Gastrocnemius medialis (tissue), 4 donors: ENCODE measurements at regions not wholly inside any gene's neighbourhood (a gene's known extent, or its start where the extent isn't known, plus 50 kb on each side); places are given as distances from the start of the nearest gene placed in this dataset.

Source experiments
- CTCF ChIP-seq, 5 experiments: fragments of 450-650 bp in 3 of 5; fragments of 200-600 bp in 2 of 5; sonication (generic) in 2 of 5; IDR thresholded peaks in 4 of 5; conservative IDR thresholded peaks in 1 of 5; 1 replicate in 4 of 5; 2 replicates in 1 of 5; pipeline ENCODE4 v1.5.1; 2016 to 2019; ENCODE audit warnings: antibody characterized with exemption in 5 of 5, mild to moderate bottlenecking in 3 of 5, moderate library complexity in 3 of 5
- POLR2A ChIP-seq, 2 donors: fragments of 450-650 bp; IDR thresholded peaks; one replicate each; pipeline ENCODE4 v1.6.1; 2017; ENCODE audit warnings: antibody characterized with exemption in 2 of 2, mild to moderate bottlenecking in 2 of 2, moderate library complexity in 2 of 2

- TF ChIP-seq CTCF (IDR thresholded peaks at IDR 0.05 in 4 of 5, conservative IDR thresholded peaks at IDR 0.05 in 1 of 5) = no peak
- TF ChIP-seq POLR2A (IDR thresholded peaks at IDR 0.05) = no peak
Observed at GRCh38 chr22:49412236-49412635, 415.4 kb downstream of the BRD1 start.
